ENCODE measurements at regions not wholly inside any gene's neighbourhood (a gene's known extent, or its start where the extent isn't known, plus 50 kb on each side); places are given as distances from the start of the nearest gene placed in this dataset.

DNA sequence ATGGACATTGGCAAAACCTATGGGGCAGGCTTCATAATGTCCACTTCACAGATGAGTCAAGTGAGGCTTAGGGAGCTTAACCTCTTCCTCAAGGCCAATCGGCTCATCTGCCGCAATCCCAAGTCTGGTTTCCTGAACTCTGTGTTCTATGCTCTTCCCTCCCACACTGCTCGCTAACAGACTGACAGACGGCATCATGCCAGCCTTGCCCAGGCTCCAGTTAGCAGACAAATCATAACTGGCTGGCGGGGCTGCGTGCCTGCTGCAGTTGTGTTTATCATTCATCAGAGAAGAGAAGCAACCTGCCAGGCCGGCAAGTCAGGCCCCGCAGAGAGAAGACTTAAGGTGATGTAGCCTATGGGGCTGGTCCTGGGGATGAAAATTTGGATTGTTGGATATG, 216.2 kb upstream of the ASIC2 start:
- H3K27ac Mint-ChIP-seq: no peak overlapping the region
- no peak for DNase-seq (ENCODE audit: extremely low spot score, unreplicated experiment)
- H3K4me3 Mint-ChIP-seq: no peak overlapping the region
- TF ChIP-seq CTCF (conservative IDR thresholded peaks at IDR 0.05): no peak
- H3K4me1 Mint-ChIP-seq (ENCODE audit: unreplicated experiment): peaks cover 13% of the 10 kb centered on the region
- peaks cover 38% of the 10 kb centered on the region for H3K27me3 Mint-ChIP-seq
- peaks cover 4% of the 10 kb centered on the region for H3K9me3 Mint-ChIP-seq
- H3K36me3 Mint-ChIP-seq: no peaks in the 10 kb centered on the region

- H3K27me3 Mint-ChIP-seq: peaks cover 29% of the 10 kb centered on the region
- no peak for DNase-seq (ENCODE audit: extremely low spot score, unreplicated experiment)
- H3K9me3 Mint-ChIP-seq: peaks cover 4% of the 10 kb centered on the region
- no peak overlapping the region for H3K4me3 Mint-ChIP-seq
- no peaks in the 10 kb centered on the region for H3K36me3 Mint-ChIP-seq
- H3K27ac Mint-ChIP-seq: no peak overlapping the region
- peaks cover 6% of the 10 kb centered on the region for H3K4me1 Mint-ChIP-seq (ENCODE audit: unreplicated experiment)
- TF ChIP-seq CTCF (conservative IDR thresholded peaks at IDR 0.05): no peak
These were observed 218.6 kb upstream of the ASIC2 start for GRCh38 chr17:33511670-33512069.

DNA sequence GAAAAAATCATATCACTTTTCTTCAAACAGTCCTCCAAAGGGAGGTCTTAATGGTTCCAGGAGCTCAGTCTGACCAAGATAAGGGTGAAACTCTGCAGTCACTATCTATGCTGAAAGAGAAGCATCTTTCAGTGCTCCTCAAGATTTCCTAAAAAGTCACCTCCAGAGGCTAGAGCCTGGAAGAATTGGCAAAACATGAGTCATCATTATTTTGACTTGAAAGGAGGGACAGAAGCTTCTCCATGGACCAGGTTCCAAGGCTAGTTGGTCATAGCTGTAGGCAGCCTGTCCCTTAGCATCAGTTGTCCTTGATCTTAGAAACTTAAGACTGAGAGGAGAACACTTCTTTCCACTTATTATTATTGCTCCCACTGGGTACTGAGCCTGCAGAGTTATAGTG, 219.0 kb upstream of the ASIC2 start:
- Mint-ChIP-seq H3K9me3 (peaks cover 4% of the 10 kb centered on the region), H3K4me1 (ENCODE audit: unreplicated experiment) (peaks cover 2% of the 10 kb centered on the region), H3K27me3 (peaks cover 25% of the 10 kb centered on the region), H3K36me3 (no peaks in the 10 kb centered on the region), H3K27ac (no peak overlapping the region), H3K4me3 (no peak overlapping the region)
- no peak for TF ChIP-seq CTCF (conservative IDR thresholded peaks at IDR 0.05)
- no peak for DNase-seq (ENCODE audit: extremely low spot score, unreplicated experiment)

- peaks cover 22% of the 10 kb centered on the region for H3K27me3 Mint-ChIP-seq
These were observed 220.7 kb upstream of the ASIC2 start for GRCh38 chr17:33513769-33514168.

DNA sequence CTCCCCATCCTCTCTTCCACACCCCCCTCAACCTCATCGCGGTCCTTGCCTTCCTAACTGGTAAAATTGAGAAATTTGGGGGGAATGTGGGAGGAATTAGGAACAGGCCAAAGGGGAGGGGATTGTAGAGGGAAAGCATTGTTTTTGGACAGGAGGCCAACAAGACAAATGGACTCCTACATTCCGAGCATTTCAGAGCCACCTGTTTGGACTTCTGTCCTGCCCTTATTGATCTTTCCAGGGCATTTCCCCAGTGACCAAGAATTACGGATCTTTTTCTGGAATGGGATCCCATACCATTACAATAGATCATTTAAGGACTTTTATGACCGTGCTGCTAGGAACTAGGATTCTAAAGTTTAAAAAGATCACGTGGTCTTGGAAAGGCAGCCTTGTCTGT, 221.3 kb upstream of the ASIC2 start:
- H3K27ac Mint-ChIP-seq: no peak overlapping the region
- peaks cover 19% of the 10 kb centered on the region for H3K27me3 Mint-ChIP-seq
- no peak overlapping the region for H3K4me3 Mint-ChIP-seq

More at GRCh38 chr17:33513769-33514168, 220.7 kb upstream of the ASIC2 start:
- no peak for DNase-seq (ENCODE audit: extremely low spot score, unreplicated experiment)
- Mint-ChIP-seq H3K9me3 (peaks cover 4% of the 10 kb centered on the region), H3K4me3 (no peak overlapping the region), H3K27ac (no peak overlapping the region), H3K4me1 (ENCODE audit: unreplicated experiment) (no peaks in the 10 kb centered on the region), H3K36me3 (no peaks in the 10 kb centered on the region)
- no peak for TF ChIP-seq CTCF (conservative IDR thresholded peaks at IDR 0.05)

More for the DNA sequence above, 221.3 kb upstream of the ASIC2 start:
- Mint-ChIP-seq H3K9me3 (peaks cover 4% of the 10 kb centered on the region), H3K4me1 (ENCODE audit: unreplicated experiment) (peaks cover under 1% of the 10 kb centered on the region), H3K36me3 (no peaks in the 10 kb centered on the region)
- no peak for TF ChIP-seq CTCF (conservative IDR thresholded peaks at IDR 0.05)
- no peak for DNase-seq (ENCODE audit: extremely low spot score, unreplicated experiment)
